NCI-H2081 (cell line): ENCODE measurements at regions not wholly inside any gene's neighbourhood (a gene's known extent, or its start where the extent isn't known, plus 50 kb on each side); places are given as distances from the start of the nearest gene placed in this dataset.

Experiments
- DNase-seq, 2 experiments: peaks; one replicate each; lab custom pipeline; 2025; lab: John Stamatoyannopoulos, UW

DNA sequence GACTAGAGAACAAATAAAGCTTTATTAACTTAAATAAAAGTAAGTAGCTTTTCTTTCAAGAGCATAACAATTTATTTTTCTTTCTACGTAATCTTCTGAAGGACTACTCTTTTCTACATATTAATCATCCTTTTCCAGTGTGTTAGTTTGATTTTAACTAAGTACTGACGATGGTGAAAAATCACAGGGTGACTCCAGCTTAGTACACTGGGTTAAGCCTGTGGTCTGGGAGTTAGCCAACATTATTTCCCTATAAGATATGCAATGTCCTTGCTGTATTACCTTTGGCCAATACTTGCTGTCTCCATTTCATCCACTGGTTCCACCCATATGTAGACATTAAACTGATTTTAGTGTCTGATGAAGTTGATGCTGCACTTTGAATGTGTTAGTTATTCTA lies 508.6 kb upstream of the SUCLG2 start:
- no peak for DNase-seq

DNA sequence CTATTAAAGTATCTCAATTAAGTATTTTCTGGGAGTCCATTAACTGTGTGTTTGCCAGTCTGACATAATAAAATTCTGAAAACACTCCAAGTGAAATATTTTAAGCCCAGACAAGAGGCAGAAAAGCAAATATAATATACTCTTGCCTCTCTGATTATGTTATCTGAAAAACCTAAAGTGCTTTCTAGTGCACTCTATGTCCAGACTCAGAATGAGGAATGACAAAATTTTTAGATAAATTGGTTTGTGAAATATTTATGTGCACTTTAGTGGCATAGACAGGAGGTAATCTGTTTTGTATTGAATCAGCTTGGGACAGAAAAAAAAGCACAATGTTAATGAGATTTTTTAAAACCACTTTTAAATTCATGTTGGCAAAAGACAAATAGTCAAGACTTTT lies 508.2 kb upstream of the SUCLG2 start:
- DNase-seq, result no peak

DNA sequence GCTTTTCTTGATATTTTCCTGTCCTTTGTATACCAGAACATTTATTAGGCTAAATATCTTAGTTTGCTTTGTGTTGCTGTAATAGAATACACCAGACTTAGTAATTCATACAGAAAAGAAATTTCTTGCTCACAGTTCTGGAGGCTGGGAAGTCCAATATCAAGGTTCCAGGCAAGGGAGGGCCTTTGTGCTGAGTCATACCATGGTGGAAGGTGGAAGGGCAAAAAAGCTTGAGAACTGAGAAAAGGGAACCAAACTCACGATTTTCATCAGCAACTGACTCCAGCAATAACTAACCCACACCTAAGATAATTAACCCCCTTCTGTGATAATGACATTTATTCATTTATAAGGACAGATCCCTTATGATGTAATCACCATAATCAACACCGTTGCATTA lies 496.9 kb upstream of the SUCLG2 start:
- DNase-seq, result peak in 1 of 2 experiments; percentile 30

DNA sequence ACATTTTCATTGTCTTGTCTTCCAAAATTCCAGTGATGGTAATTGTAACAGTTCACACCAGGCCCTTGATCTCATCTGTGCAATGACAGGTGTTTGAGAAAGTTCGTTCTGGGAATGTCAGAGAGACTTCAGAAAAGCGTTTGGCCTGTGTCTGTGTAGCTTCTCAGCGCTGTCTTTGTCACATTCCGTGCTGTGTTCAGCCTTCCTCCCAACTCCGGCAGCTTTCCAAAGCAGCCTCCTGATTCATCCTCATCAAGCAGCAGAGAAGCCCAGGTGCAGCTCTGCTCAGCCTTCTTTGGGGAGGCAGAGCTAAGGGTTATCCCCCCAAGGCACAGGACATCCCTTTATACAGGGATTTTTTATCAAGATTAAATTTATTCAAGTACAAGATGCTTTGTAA lies 494.0 kb upstream of the SUCLG2 start:
- DNase-seq, result no peak

DNA sequence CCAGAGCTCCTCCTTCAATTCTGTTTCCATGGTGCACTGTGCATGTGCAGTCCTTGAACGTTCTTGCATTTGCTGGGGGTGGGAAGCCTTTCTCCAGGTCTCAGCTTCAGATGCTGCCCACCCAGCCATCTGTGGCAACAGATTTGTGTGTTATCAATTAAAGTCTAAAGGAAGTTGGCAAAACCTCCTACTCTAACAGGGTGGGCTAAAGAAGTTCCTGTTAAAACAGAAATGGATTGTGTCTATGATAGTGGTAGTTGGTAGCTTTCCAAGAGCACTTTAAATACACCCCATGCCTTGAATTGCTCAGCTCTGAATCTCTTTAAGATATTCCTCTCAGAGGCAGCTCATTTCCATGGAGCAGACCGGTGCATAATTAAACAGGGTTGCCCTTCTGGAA lies 488.0 kb upstream of the SUCLG2 start:
- DNase-seq, result no peak

DNA sequence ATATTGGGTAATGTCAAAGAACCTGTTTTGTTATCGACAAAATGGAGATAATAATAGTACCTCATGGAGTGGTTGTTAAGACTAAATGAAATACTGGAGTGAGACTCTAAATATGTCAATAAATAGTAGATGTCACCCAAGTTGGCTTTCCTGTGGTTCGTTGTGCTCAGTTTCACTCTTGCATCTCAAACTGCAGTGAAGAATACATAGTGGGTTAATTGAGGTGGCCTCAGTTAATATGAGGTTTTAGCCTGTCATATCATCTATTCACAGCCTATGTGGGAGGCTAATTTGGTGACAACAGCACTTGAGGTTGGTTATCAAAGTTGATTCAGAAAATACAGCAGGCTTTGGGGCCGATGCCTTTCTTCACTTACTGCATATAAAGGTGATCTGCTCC lies 485.5 kb upstream of the SUCLG2 start:
- no peak for DNase-seq

DNA sequence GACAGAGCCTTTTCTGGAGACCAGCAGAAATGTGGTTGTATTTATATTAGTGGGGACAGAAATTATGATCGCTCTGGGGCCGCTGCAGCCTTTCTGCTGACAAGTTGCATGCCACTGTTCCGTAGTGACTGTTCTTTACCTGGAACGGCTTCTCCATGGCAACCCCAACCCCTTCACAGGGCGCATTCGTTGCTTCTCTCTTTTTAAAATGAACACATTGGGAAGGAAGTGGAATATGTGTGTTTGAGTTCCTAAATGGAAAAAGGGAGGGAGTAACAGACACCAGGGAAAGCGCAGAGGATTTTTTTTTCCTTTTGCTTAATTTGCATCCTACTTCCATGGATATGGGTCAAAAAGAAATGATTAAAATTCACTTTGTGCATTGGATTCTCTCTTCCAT lies 482.0 kb upstream of the SUCLG2 start:
- DNase-seq, result peak; percentile 28 to 60

DNA sequence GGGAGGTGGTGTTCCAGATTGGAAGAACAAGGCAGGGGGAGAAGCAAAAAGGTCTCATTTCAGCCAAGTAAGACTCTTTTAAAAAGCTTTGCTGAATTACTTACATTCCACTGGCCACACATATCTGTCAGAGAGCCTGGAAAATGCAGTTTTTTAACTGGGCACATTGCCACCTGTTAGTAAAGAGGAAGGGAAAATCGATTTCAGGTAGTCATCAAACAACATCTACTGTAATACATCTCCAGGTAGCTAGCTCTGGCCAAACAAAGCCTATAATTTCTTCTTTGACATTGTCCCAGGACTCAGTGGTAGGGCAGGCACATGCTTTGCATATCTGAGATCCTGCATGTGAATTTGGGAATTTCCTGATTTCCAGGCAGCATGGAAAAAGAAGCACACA lies 480.7 kb upstream of the SUCLG2 start:
- DNase-seq, result peak in 1 of 2 experiments; percentile 58

DNA sequence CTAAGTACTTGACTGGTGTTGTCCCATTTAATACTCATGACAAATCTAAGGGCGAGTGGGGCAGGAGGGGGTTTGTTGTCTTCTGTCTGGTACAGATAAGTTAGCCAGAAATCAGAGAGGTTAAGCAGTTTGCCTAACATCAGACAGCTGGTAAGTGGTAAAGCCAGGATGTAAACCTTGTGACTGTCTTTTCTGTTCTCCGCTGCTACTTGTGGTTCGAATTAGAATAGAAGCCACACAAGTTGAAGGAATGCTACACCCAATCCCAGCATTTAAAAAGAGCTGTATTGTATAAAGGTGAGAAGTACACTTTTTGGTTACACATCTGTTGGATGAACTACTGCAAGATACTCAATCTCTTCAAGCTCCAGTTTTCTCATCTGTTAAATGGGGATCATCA lies 474.7 kb upstream of the SUCLG2 start:
- no peak for DNase-seq

DNA sequence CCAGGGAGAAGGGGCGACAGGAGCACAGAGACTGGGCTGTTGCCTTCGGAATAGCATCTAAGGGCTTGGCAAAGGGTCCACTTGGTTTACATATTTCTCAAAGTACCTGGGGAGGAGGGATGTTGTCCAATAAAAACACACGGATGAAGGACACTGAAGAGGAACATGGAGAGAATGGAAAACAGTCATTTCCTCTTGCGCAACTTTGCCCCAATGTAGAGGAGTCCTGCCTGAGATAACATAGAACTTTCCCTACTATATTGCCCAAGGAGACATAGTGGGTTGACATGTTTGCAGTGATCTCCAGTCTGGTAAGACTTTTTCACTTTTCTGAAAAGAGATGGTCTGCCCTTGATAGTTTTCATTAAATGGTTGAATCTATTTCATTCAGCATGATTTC lies 468.8 kb upstream of the SUCLG2 start:
- DNase-seq, result no peak

DNA sequence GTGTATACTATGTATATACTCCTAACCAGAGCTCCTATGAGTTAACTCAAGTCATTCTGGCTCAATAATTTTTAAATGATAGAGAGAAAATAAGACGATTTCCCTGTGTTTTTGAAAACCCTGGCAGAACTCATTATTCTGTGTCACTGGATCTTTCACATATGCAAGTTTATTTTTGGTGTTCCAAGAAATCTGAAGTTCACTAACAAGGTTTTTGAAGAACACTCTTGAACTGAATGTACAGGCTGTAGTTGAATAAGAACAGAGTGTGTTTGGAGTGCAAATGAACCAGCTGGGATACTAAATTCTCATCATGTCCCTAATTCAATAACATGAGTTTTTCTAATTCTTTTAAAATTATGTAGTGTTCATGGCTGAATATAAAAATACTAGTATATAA lies 466.9 kb upstream of the SUCLG2 start:
- DNase-seq, result no peak

DNA sequence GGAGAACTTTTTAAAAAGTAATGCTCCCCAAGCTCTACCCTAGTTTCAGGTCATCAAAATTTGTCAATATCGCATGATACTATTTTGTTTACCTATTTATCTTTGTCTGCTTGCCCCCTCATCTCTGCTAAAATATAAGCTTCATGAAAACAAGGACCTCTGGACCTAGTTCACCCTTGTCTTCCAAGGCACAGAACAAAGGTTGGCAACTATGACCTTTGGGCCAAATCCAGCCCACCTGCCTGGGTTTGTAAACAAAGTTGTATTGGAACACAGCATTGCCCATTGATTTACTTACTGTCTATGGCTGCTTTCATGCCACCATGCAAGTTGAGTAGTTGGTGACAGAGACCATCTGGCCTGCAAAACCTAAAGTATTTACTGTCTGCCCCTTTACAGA lies 462.2 kb upstream of the SUCLG2 start:
- no peak for DNase-seq

DNA sequence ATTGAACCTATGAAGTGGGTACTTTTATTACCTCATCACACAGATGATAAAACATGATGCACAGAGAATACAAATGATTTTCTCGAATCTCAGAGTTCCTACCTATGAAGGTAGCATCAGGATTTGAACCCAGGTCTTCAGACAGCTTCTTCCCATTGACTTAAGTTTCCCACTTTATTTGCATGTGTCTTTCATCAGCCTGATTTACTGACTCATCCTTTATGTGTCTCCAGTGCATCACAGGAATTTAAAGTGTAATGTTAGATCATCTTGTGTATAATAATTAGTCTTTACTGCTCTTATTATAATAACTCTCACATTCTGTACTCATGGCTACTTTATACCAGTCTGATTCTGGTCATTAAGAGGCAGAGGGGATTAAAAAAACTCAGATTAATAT lies 449.4 kb upstream of the SUCLG2 start:
- no peak for DNase-seq

DNA sequence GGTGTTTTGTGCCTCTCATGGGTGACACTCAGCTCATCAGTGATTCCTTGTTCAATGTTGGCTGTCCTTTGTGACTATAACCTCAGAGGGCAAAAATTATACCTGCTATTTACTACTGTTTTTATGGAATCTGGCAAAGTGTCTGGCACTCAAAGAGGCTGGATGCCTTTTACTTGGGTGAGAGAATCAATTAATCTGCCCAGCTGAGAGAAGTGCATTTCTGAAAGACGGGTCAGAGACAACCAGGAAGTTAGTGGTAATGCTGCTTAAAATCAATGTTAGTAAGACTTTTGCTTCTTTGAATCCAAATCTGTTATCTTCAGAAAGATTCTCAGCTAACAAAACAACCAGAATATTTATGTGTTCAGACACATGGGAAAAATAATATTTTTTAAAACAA lies 436.2 kb upstream of the SUCLG2 start:
- no peak for DNase-seq

DNA sequence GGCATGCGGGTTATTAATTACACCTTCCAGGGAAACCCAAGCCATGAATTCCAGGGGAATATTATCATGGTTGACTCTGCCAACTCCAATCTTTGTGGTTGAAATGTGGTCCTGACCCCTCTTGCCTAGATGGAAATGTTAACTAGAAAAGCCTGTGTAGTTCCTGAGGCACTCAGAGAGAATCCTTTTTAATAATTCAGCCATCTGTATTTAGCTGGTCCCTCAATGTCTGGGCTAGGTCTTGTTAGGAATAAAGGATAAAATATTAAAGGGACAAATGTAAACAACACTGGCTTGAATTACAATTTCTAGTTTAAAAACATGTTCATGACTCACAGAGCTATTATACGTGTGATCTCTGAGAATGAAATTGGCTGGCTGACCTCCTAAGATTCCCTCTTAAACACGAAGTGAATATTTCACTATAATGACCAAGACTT lies 435.2 kb upstream of the SUCLG2 start:
- DNase-seq, result no peak

DNA sequence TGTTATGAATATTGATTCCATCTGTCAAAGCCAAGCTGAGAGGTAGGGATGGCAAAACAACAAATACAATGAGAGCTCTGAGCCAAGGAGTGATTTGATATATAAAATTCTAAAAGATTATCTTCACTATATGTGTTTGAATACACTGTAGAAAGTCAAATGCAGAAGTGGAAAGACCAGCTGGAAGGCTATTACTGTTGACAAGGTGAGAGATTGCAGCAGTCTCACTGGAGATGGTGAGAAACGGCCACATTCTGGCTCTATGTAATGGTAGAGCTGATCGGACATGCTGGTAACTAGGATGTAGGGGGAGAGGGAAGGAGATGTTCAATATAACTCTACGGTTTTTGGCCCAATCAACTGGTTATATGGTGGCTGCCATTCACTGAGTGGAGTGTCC lies 434.2 kb upstream of the SUCLG2 start:
- no peak for DNase-seq

DNA sequence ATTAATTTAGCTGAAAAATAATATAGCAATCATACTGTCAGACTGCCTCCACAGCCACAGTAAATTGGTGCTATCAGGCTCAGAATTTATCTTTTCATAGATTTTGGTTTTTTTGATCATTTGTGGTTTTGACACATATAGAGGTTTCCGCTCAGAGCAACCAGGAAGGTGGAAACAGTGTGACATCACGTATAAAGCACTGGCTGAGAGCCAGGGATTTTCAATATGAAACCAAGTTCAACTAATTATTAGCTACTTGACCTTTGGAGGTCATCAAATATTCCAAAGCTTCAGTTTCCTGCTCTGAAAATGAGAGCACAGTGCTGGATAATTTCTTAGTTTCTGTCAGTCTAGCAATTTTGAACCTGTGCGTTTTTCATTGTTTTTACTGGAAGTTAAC lies 433.8 kb upstream of the SUCLG2 start:
- DNase-seq, result no peak

DNA sequence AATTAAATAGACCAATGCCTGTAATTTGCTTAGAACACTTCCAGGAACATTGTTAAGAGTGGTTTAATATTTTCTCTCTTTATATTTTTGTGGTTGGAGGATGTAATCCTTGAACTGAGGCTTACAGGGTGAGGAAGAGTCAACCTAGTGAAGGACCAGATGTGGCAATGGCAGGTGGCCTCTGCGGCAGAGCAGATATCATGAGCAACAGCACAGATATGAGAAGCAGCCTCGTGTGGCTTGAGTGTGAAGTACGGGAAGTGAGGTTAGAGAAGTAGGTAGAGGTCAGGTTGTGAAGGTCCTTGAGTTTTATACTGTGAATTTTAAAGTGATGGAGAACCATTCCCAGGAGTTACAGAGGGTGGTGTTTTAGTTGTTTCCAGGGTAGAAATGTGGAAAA lies 417.6 kb upstream of the SUCLG2 start:
- no peak for DNase-seq

DNA sequence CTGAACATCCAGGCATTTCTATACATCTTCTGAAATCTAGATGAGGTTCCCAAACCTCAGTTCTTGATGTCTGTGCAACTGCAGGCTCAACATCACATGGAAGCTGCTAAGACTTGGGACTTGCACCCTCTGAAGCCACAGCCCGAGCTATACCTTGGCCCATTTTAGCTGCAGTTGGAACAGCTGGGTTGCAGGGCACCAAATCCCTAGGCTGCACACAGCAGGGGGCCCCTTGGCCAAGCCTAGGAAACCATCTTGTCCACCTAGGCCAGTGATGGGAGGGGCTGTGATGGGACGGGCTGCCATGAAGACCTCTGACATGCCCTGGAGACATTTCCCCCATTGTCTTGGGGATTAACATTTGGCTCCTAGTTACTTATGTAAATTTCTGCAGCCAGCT lies 415.8 kb upstream of the SUCLG2 start:
- no peak for DNase-seq

DNA sequence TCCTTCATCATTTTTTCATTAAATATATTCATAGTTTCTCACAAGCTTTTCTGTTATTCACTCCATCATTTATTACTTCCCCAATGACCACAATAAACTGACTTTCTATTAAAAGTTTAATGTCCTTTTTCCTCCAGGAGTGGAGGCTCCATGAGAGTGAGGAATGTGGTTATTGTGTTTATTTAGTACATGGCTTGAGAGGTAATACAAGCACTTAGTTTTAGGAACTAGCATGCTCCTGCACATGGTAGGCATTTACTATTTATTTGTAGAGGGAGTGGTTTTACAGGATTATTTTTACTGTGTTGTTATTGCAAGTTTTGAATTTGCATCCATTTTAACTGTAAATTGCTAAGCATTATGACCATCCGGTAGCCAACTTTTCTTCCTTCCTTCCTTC lies 412.9 kb upstream of the SUCLG2 start:
- DNase-seq, result no peak

DNA sequence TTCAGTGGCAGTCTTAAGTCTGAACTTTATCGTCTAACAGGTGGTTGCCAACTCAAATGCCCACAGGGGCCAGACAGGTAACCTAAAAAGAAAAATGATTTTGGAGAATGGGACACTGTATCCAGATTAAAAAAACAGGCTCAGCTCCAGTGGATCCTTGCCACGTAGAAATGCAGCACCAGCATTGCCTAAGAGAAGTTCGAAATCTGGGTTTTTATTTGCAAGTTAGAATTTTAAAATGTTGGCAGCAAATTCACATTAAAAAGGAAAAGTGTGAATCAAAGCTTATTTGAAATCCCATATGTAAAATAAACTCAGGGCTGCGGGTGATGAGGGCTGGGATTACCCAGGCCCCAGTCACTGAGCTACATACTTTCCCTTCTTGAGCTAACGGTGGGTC lies 408.5 kb upstream of the SUCLG2 start:
- no peak for DNase-seq

DNA sequence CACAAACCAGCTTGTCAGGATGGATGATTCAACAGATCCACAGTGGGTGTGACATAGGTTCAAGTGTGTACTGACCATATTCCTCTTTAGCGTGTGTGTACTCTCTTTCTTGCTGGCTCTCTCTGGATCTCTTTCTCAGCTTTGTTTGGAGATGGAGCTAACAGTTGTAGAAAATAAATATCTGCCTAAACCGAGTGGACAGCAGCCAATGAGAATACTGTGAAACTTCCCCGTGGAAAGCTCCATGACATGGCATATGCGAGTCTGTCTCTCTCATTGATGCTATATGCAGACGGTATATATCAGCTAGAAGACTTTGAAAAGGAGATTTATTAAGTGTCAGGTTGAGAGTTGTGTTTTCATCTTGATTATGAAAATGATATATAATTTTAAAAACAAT lies 406.5 kb upstream of the SUCLG2 start:
- DNase-seq, result no peak

DNA sequence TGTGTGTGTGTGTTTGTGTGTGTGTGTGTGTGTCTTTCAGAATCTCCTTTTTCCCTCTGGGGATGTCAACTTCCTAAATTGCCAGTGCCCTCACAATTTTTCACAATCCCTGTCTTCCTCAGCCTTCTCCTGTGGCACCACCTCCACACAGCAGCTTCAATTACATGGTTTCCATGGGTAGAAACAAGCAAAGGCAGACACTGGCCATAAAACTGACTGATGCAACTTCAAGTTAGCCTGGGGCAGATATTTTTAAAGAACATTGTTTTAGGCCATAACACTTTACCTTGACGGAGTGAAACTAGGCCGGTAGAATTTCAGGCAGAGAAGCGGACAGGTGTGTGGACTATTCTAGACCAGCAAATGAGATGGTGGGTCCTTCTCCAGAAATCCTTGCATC lies 405.8 kb upstream of the SUCLG2 start:
- DNase-seq, result peak in 1 of 2 experiments; percentile 34

DNA sequence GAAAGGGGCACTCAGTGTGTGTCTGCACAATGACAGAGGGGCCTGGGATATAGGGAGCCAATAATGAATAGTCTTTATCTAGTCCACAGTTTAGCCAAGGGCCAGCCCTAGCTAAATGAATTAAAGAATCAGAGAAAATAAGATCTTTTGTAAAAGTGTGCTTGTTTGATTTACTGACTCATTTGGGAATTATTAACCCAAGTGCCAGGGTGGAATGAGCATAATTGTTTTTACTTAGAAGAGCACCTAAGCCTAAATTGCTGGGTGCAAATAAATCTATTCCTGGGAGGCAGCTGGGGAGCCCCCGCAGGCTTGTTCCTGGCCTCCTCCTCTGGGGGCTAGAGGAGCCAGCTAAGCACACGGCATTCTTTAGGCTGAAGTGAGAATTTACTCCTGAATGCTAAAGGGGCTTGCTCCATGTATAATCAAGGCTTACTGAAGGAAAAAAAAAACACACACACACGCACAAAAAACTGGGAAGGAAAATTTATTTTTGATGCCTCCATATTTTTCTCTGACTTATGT lies 405.3 kb upstream of the SUCLG2 start:
- DNase-seq, result peak in 1 of 2 experiments; percentile 47
